DMS53 treated with DMSO at 0.1 percent for 48 hours (cell line): ENCODE measurements at regions not wholly inside any gene's neighbourhood (a gene's known extent, or its start where the extent isn't known, plus 50 kb on each side); places are given as distances from the start of the nearest gene placed in this dataset.
"Not testable (repeated sequence)": the region's sequence is repeated elsewhere in the genome, so short reads cannot be mapped to it uniquely, and the experiment has no call there.

ENCODE experiments used
- DNase-seq: peaks from one replicate; lab custom pipeline; 2025; ENCODE audit not compliant: unreplicated experiment; lab: John Stamatoyannopoulos, UW

- DNase-seq: no peak
These were observed 245.2 kb upstream of the FOXK1 start for GRCh38 chr7:4436936-4437335.

- DNase-seq: no peak
These were observed 244.2 kb upstream of the FOXK1 start for GRCh38 chr7:4437916-4438315.

GRCh38 chr7:4438723-4439245 is 243.3 kb upstream of the FOXK1 start:
- DNase-seq: no peak

GRCh38 chr7:4439444-4439843 is 242.7 kb upstream of the FOXK1 start:
- no peak for DNase-seq

GRCh38 chr7:4444106-4444505 is 238.0 kb upstream of the FOXK1 start:
- no peak for DNase-seq

- DNase-seq: no peak
These were observed 236.3 kb upstream of the FOXK1 start for GRCh38 chr7:4445777-4446176.

- DNase-seq: no peak
These were observed 232.8 kb upstream of the FOXK1 start for GRCh38 chr7:4449263-4449662.

- DNase-seq: no peak
These were observed 231.6 kb upstream of the FOXK1 start for GRCh38 chr7:4450483-4450882.

- no peak for DNase-seq
These were observed 221.5 kb upstream of the FOXK1 start for GRCh38 chr7:4460597-4460996.

GRCh38 chr7:4461531-4461930 is 220.6 kb upstream of the FOXK1 start:
- DNase-seq: no peak

GRCh38 chr7:4468320-4469102 is 213.6 kb upstream of the FOXK1 start:
- no peak for DNase-seq

GRCh38 chr7:4470246-4470645 is 211.8 kb upstream of the FOXK1 start:
- no peak for DNase-seq

GRCh38 chr7:4472728-4473127 is 209.4 kb upstream of the FOXK1 start:
- DNase-seq: no peak

GRCh38 chr7:4479367-4480039 is 202.6 kb upstream of the FOXK1 start:
- DNase-seq: no peak

GRCh38 chr7:4480131-4480530 is 202.0 kb upstream of the FOXK1 start:
- DNase-seq: not testable (repeated sequence)

- no peak for DNase-seq
These were observed 198.2 kb upstream of the FOXK1 start for GRCh38 chr7:4483851-4484250.

- no peak for DNase-seq
These were observed 197.6 kb upstream of the FOXK1 start for GRCh38 chr7:4484545-4484944.

- DNase-seq: no peak
These were observed 195.2 kb upstream of the FOXK1 start for GRCh38 chr7:4486907-4487306.

GRCh38 chr7:4496911-4497310 is 185.2 kb upstream of the FOXK1 start:
- not testable (repeated sequence) for DNase-seq

GRCh38 chr7:4500812-4501211 is 181.3 kb upstream of the FOXK1 start:
- DNase-seq: no peak

- DNase-seq: not testable (repeated sequence)
These were observed 174.2 kb upstream of the FOXK1 start for GRCh38 chr7:4507886-4508285.

GRCh38 chr7:4513450-4513849 is 168.6 kb upstream of the FOXK1 start:
- no peak for DNase-seq
